GM08714 (cell line): ENCODE measurements at regions not wholly inside any gene's neighbourhood (a gene's known extent, or its start where the extent isn't known, plus 50 kb on each side); places are given as distances from the start of the nearest gene placed in this dataset.

Source experiments
- H3K4me3 ChIP-seq: fragments of 200-500 bp; sonication (Bioruptor generic); 2 replicates; pipeline ENCODE4 v1.5.1; 2014; ENCODE audit warnings: mild to moderate bottlenecking, low read length, inconsistent platforms
- ZNF274 ChIP-seq: IDR thresholded peaks from 2 replicates; pipeline ENCODE4 v1.6.1; 2012; ENCODE audit warnings: mild to moderate bottlenecking, low read depth, low read length

- H3K4me3 ChIP-seq, result no peak overlapping the region
- no peak for TF ChIP-seq ZNF274
These were observed 169.3 kb upstream of the FSTL4 start for GRCh38 chr5:133781436-133782225.

DNA sequence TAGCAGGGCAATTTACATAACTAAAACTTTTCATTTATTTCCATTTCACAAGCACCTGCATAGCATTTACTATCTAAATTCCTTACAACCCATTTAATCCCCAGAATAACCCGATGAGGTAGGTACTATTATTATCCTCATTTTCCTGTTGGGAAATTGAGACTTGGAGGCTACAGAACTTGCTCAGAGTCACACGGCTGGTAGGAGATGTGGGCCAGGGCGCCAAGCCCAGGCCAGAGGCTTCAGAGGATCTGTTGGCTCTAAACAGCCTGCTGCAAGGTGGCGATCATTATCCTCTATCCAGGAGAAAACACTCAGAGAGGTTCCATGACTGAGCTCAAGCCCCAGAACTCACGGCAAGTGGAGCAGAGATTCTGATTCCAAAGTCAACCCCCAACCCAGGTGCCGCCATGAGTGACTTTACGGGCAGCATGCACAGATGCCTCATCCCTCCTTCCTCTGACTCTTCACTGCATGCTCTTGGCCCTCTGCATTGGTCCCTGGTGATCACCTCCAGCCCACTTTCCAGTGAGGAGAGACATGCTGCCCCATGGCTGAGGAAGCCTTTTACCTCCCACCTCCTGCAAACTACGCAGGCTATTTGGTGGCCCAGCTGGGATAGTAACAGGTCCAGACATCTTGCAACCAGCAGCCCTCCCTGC is 168.4 kb upstream of the FSTL4 start:
- no peak overlapping the region for H3K4me3 ChIP-seq
- TF ChIP-seq ZNF274, result no peak

GRCh38 chr5:133779828-133780475 is 167.6 kb upstream of the FSTL4 start:
- TF ChIP-seq ZNF274, result no peak
- H3K4me3 ChIP-seq, result no peak overlapping the region

DNA sequence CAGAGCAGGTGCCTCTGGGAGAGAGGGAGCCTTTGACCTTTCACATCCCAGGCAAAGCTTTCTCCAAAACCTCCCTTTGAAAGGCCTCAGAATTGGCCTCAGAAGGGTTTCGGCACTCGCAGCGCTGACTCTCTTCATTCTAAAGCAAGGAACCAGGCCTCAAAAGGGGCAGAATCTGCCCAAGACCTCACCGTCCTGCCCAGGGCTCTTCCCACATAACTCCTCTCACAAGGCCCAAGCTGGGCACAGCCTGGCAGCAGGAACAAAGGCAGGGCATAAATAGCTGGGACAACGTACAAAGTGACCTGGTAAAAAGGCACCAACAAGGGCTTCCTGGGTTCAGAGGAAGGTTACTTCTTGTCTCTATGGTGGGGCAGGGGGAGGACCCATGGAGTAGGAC is 166.3 kb upstream of the FSTL4 start:
- H3K4me3 ChIP-seq, result no peak overlapping the region
- TF ChIP-seq ZNF274, result no peak

GRCh38 chr5:133777951-133778350 is 165.6 kb upstream of the FSTL4 start:
- no peak for TF ChIP-seq ZNF274
- no peak overlapping the region for H3K4me3 ChIP-seq

- H3K4me3 ChIP-seq, result no peak overlapping the region
- TF ChIP-seq ZNF274, result no peak
These were observed 163.4 kb upstream of the FSTL4 start for GRCh38 chr5:133775584-133776304.

- no peak for TF ChIP-seq ZNF274
- no peak overlapping the region for H3K4me3 ChIP-seq
These were observed 161.2 kb upstream of the FSTL4 start for GRCh38 chr5:133773247-133774202.

DNA sequence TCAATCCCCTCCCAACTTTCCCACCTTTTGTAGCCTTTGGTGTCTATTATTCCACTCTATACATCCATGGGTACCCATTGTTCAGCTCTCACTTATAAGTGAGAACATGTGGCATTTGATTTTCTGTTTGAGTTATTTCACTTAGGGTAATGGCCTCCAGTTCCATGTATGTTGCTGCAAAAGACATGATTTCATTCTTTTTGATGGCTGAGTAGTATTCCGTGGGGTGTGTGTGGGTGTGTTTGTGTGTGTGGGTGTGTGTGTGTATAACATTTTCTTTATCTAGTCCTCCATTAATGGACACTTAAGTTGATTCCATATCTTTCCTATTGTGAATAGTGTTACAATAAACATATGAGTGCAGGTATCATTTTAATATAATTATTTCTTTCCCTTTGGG is 157.5 kb upstream of the FSTL4 start:
- TF ChIP-seq ZNF274, result no peak
- no peak overlapping the region for H3K4me3 ChIP-seq

GRCh38 chr5:133763744-133764143 is 151.4 kb upstream of the FSTL4 start:
- TF ChIP-seq ZNF274, result no peak
- H3K4me3 ChIP-seq, result no peak overlapping the region

GRCh38 chr5:133761632-133762031 is 149.3 kb upstream of the FSTL4 start:
- no peak overlapping the region for H3K4me3 ChIP-seq
- TF ChIP-seq ZNF274, result no peak

GRCh38 chr5:133760532-133760931 is 148.2 kb upstream of the FSTL4 start:
- no peak overlapping the region for H3K4me3 ChIP-seq
- TF ChIP-seq ZNF274, result no peak

DNA sequence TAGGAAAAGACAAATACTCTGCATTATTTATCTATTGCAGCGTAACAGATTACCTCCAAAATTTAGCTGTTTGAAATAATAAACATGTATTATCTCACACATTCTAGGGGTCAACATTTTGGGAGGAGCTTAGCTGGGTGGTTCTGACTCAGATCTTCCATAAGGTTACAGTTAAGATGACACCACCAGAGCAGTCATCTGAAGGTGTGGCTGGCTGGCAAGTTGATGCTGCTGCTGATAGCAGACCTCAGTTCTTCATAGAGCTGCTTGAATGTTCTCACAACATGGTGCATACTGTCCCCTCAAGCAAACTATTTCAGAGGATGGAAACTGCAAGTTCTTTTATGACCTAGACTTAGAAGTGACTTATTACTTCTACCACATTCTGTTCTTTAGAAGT is 146.3 kb upstream of the FSTL4 start:
- TF ChIP-seq ZNF274, result no peak
- no peak overlapping the region for H3K4me3 ChIP-seq

GRCh38 chr5:133757396-133757945 is 145.1 kb upstream of the FSTL4 start:
- TF ChIP-seq ZNF274, result no peak
- no peak overlapping the region for H3K4me3 ChIP-seq
